Type B pancreatic cell (in vitro differentiated cells): ENCODE measurements at regions not wholly inside any gene's neighbourhood (a gene's known extent, or its start where the extent isn't known, plus 50 kb on each side); places are given as distances from the start of the nearest gene placed in this dataset.

Experiments used
- DNase-seq: peaks from one replicate; pipeline ENCODE4 v3.0.0; 2021; ENCODE audit warnings: mixed read lengths; ENCODE audit not compliant: unreplicated experiment; ENCODE audit errors: extremely low spot score
- H3K27ac Mint-ChIP-seq: 2 replicates; pipeline ENCODE4 v1.8.0; 2021; ENCODE audit warnings: mild to moderate bottlenecking, mixed read lengths
- H3K27me3 Mint-ChIP-seq: 2 replicates; pipeline ENCODE4 v1.8.0; 2021; ENCODE audit warnings: mixed read lengths
- H3K36me3 Mint-ChIP-seq: 2 replicates; pipeline ENCODE4 v1.8.0; 2021; ENCODE audit warnings: mixed read lengths
- H3K4me1 Mint-ChIP-seq: one replicate; pipeline ENCODE4 v1.8.0; 2021; ENCODE audit warnings: mixed read lengths; ENCODE audit not compliant: unreplicated experiment
- H3K4me3 Mint-ChIP-seq: 2 replicates; pipeline ENCODE4 v1.8.0; 2021; ENCODE audit warnings: mild to moderate bottlenecking, mixed read lengths
- H3K9me3 Mint-ChIP-seq: 2 replicates; pipeline ENCODE4 v1.8.0; 2021; ENCODE audit warnings: mixed read lengths
- CTCF ChIP-seq: fragments of 200-600 bp; sonication (generic); conservative IDR thresholded peaks from 2 replicates; pipeline ENCODE4 v1.5.0; 2021; ENCODE audit warnings: antibody characterized with exemption, mild to moderate bottlenecking

- no peak overlapping the region for H3K27ac Mint-ChIP-seq
- H3K4me1 Mint-ChIP-seq: no peaks in the 10 kb centered on the region
- H3K27me3 Mint-ChIP-seq: no peaks in the 10 kb centered on the region
- no peaks in the 10 kb centered on the region for H3K9me3 Mint-ChIP-seq
- H3K36me3 Mint-ChIP-seq: no peaks in the 10 kb centered on the region
- no peak overlapping the region for H3K4me3 Mint-ChIP-seq
- no peak for DNase-seq
- TF ChIP-seq CTCF: no peak
These were observed 130.0 kb upstream of the BMP5 start for GRCh38 chr6:56005426-56005825.

- TF ChIP-seq CTCF: no peak
- no peak for DNase-seq
- Mint-ChIP-seq H3K4me1 (no peaks in the 10 kb centered on the region), H3K36me3 (no peaks in the 10 kb centered on the region), H3K9me3 (no peaks in the 10 kb centered on the region), H3K4me3 (no peak overlapping the region), H3K27ac (no peak overlapping the region), H3K27me3 (no peaks in the 10 kb centered on the region)
These were observed 129.0 kb upstream of the BMP5 start for GRCh38 chr6:56004426-56004825.

- Mint-ChIP-seq H3K27me3 (no peaks in the 10 kb centered on the region), H3K4me3 (no peak overlapping the region)
These were observed 128.2 kb upstream of the BMP5 start for GRCh38 chr6:56003616-56004015.

GRCh38 chr6:56002336-56002735, 126.9 kb upstream of the BMP5 start:
- H3K9me3 Mint-ChIP-seq: no peaks in the 10 kb centered on the region
- no peak for DNase-seq
- no peak overlapping the region for H3K4me3 Mint-ChIP-seq
- H3K36me3 Mint-ChIP-seq: no peaks in the 10 kb centered on the region
- no peak overlapping the region for H3K27ac Mint-ChIP-seq
- H3K27me3 Mint-ChIP-seq: no peaks in the 10 kb centered on the region
- H3K4me1 Mint-ChIP-seq: no peaks in the 10 kb centered on the region
- TF ChIP-seq CTCF: no peak

More at GRCh38 chr6:56003616-56004015, 128.2 kb upstream of the BMP5 start:
- Mint-ChIP-seq H3K27ac (no peak overlapping the region), H3K9me3 (no peaks in the 10 kb centered on the region), H3K36me3 (no peaks in the 10 kb centered on the region), H3K4me1 (no peaks in the 10 kb centered on the region)
- DNase-seq: no peak
- TF ChIP-seq CTCF: no peak

- Mint-ChIP-seq H3K4me3 (no peak overlapping the region), H3K36me3 (no peaks in the 10 kb centered on the region), H3K27ac (no peak overlapping the region), H3K4me1 (no peaks in the 10 kb centered on the region), H3K9me3 (no peaks in the 10 kb centered on the region), H3K27me3 (no peaks in the 10 kb centered on the region)
- TF ChIP-seq CTCF: no peak
- DNase-seq: no peak
These were observed 123.2 kb upstream of the BMP5 start for GRCh38 chr6:55998576-55998975.

- no peak for DNase-seq
- H3K4me1 Mint-ChIP-seq: no peaks in the 10 kb centered on the region
These were observed 122.0 kb upstream of the BMP5 start for GRCh38 chr6:55997223-55997874.

More at GRCh38 chr6:55997223-55997874, 122.0 kb upstream of the BMP5 start:
- Mint-ChIP-seq H3K27me3 (no peaks in the 10 kb centered on the region), H3K4me3 (no peak overlapping the region), H3K27ac (no peak overlapping the region), H3K9me3 (peaks cover 2% of the 10 kb centered on the region), H3K36me3 (no peaks in the 10 kb centered on the region)
- no peak for TF ChIP-seq CTCF
